NCI-H2081 (cell line): ENCODE measurements at regions not wholly inside any gene's neighbourhood (a gene's known extent, or its start where the extent isn't known, plus 50 kb on each side); places are given as distances from the start of the nearest gene placed in this dataset.

ENCODE experiments used
- DNase-seq, 2 experiments: peaks; one replicate each; lab custom pipeline; 2025; lab: John Stamatoyannopoulos, UW

DNA sequence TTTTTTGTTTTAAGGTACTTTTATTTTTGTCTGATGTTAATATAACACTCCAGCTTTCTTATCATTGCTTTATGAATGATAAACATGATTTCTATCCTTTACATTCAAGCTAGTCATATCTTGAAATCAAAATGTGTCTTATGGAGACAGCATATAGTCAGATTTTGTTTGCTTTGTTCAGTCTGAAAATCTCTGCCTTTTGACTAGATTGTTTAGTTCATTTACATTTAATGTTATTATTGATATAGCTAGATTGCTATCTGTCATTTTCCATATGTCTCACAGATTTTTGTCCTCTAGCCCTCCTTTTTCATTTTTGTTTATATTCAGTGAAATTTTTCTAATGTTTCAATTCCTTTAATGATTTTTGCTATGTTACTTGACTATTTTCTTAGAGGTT, 332.8 kb downstream of the SMOC2 start:
- DNase-seq, result no peak

- no peak for DNase-seq
These were observed 324.8 kb downstream of the SMOC2 start for GRCh38 chr6:168765752-168766151.

- DNase-seq, result no peak
These were observed 315.1 kb downstream of the SMOC2 start for GRCh38 chr6:168756009-168756634.

- DNase-seq, result no peak
These were observed 305.7 kb downstream of the SMOC2 start for GRCh38 chr6:168746643-168747042.

- DNase-seq, result no peak
These were observed 305.0 kb downstream of the SMOC2 start for GRCh38 chr6:168746013-168746412.

DNA sequence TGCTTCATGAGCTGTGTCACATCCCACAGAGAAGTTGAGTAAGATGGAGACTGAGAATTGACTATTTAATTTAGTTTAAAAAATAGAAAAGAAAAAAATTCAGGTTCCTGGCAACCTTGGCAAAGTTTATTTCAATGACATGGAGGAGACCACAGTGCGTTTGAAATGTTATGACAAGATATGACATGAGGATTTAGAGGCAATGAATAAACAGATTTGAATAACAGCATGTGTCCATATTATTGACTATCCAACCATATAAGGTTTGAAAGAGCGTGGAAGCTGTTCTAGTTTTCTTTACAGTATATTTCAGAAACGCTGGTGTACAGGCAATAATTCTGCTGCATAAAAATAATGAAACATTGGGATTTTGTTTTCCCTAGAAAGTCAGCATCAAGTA, 303.9 kb downstream of the SMOC2 start:
- DNase-seq, result no peak

DNA sequence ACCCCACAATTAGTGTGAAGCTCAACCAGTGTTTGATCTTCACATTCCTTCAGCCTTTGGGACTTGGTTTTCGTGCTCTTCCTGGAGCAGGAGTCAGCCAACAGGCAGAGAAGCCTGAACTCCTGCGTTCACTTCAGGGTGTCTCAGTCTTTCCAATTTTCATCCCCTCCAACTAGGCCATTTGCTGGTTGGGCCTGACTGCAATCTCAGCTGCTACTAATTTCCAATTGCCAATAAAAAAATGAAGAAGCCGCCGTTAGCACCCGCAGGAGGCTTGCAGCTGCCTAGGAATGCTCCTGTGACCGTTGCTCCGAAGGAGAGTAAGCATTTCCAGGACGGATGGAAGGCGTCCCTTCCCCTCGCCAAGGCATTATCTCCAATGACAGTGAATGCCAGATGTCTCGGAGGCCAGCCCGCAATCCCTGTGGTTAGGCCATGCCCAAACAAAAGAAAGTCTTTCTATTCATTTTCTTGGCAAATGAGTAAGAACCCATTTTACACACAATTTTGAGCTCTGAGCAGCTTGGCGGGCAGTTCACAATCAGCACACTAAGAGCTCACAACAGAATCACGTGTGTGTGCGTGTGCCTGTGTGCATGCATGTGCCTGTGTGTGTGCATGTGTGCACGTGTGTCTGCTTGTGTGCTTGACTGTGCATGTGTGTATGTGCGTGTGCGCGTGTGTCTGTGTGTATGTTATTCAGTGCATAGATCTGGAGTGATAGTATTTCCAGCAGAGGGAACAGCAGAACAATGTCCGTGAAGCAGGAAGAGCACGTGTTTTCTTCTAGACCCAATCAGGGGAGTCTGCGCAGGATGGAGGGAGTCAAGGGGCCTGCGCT, 301.2 kb downstream of the SMOC2 start:
- no peak for DNase-seq

GRCh38 chr6:168741305-168741704, 300.3 kb downstream of the SMOC2 start:
- no peak for DNase-seq

DNA sequence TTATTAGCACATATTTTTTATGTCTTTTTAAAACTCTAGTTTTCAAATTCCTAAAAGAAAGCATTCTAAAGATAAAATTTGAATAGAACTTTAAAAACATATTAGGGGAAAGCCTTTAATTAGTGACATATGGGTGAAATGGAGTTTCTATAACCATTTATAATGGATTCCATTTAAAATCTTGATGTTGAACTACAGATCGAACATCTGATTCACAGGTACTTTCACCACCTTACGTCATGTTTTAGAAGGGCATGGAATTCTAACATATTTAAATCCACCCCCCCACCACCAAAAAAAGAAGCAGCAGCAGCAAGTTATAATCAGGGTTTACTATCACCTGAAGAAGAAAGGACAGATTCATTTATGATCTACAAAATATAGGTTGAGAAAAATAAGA, 298.4 kb downstream of the SMOC2 start:
- no peak for DNase-seq

DNA sequence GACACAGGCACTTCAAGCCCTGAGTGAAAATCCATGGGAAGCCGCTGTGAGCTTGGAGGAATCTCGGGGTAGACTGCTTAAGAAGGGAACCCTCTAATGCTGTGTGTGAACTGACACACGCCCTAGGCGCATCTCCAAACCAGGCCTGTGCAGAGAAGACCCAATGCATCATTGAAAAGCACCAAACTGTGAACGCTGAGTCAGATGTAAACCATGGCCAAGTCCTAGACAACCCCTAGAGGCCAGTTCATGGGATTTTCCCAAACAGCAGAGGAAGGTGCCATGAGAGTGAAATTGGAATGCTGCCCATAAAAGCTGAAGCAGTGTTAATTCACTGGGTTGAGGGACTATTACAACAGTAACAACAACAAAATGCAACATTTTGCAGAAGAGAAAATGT, 296.5 kb downstream of the SMOC2 start:
- DNase-seq, result no peak

- DNase-seq, result no peak
These were observed 296.0 kb downstream of the SMOC2 start for GRCh38 chr6:168737014-168737413.

DNA sequence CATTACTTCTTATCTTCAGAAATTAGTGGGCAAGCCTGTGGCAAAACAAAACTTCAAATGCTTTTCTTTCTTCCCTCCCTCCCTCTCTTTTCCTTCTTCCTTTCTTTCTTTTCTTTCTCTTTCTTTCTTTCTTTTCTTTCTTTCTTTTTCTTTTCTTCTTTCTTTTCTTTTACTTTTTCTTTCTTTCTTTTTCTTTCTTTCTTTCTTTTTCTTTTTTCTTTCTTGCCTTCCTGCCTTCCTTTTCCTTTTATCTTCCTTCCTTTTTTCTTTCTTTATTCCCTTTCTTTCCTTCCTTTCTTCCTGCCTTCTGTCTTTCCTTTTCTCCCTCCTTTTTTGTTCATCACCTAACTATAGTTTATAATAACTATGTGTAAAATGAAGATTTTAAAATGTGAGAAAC, 295.1 kb downstream of the SMOC2 start:
- DNase-seq, result no peak

- DNase-seq, result no peak
These were observed 294.4 kb downstream of the SMOC2 start for GRCh38 chr6:168735268-168735949.

DNA sequence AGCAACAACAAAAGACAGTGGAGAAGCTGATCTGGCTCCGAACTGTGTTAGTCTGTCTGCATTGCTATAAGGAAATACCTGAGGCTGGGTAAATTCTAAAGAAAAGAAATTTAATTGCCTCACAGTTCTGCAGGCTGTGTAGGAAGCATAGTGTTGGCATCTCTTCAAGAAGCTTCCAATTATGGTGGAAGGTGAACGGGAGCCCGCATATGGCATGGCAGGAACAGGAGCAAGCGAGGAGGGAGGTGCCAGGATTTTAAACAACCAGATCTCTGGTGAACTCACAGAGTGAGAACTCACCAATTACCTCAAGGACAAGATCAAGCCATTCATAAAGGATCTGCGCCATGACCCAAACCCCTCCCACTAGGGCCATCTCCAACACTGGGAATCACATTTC, 293.5 kb downstream of the SMOC2 start:
- no peak for DNase-seq

GRCh38 chr6:168732676-168733075, 291.7 kb downstream of the SMOC2 start:
- DNase-seq, result no peak

GRCh38 chr6:168730931-168731716, 290.1 kb downstream of the SMOC2 start:
- no peak for DNase-seq

- DNase-seq, result no peak
These were observed 287.1 kb downstream of the SMOC2 start for GRCh38 chr6:168728056-168728455.

- DNase-seq, result no peak
These were observed 285.4 kb downstream of the SMOC2 start for GRCh38 chr6:168726312-168726856.

DNA sequence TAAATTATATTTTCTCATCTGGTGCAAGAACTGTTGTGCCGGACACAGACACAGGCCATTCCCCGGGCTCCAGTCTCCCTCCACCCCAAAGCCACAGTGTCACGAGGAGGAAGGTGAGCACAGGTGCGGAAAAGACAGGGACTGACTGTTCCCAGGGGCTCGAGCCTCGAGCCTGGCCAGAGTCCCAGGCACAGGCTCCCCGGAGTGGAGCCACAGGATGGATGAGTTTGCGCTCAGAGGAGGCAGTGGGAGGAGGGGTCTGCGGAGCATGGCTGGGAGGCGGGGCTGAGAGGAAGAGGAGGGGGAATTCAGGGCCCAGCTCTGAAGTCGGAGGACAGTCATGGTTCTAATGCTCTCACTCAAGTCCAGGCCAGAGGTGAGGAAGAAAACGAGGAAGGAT, 284.8 kb downstream of the SMOC2 start:
- peak in 1 of 2 experiments; percentile 9 for DNase-seq

DNA sequence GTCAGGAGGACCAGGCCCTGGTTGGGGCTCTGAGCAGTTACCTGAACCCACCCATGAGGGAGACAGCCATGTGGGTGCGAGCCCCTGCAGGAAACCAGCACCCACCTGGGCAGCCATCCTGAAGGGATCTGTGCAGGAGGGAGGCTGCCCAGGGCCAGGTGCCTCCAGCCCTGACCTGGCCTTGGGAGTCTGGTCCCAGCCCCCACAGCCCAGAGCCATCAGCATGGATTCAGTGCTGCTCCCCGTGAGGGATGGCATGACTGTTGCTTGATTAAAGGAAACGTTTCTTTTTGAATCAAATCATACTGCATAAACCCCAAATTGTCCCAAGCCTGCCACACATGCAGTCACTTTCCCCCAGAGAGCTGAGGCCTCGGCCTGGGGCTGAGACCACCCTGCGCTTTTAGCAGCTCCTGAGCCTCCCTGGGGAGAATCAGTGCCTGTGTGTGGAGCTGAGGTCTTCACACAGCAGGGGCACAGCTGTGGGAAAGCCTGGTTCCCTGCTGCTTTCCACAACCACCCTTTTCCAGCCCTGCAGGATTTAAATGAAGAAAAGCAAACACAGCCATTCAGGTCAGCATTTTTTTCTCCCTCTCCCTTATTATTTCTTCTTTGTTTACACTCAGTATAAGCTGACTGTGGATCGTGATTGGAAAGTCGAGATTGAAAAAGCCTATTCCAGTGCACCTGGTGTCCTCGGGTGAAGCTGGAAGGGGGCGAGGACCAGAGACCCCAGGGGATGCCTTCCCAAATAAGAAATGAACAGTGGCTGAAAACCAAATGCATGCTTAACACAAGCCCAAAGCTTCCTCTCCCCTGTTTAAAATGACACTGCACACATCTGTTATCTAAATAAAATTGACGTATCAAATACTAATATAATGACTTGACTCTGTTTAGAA, 283.9 kb downstream of the SMOC2 start:
- peak; percentile 2 to 29 for DNase-seq

GRCh38 chr6:168724033-168724432, 283.0 kb downstream of the SMOC2 start:
- DNase-seq, result no peak
